Adrenal gland (tissue), 5 donors: ENCODE measurements at regions not wholly inside any gene's neighbourhood (a gene's known extent, or its start where the extent isn't known, plus 50 kb on each side); places are given as distances from the start of the nearest gene placed in this dataset.

Source experiments
- POLR2A ChIP-seq, 2 donors: fragments of 450-650 bp; IDR thresholded peaks; one replicate each; pipeline ENCODE4 v1.6.1; 2017; ENCODE audit warnings: antibody characterized with exemption in 2 of 2, mild to moderate bottlenecking in 2 of 2, moderate library complexity in 1 of 2
- TF ChIP-seq, protein P1 (sequence below), 6 experiments: fragments of 450-650 bp in 4 of 6; fragments of 200-600 bp in 2 of 6; sonication (generic) in 1 of 6; IDR thresholded peaks; 1 replicate in 5 of 6; 2 replicates in 1 of 6; pipeline versions ENCODE4 v1.5.1 to v1.8.0; 2016 to 2021; ENCODE audit warnings: antibody characterized with exemption in 6 of 6, mild to moderate bottlenecking in 2 of 6, moderate library complexity in 1 of 6
- donor health status: DM: no; HTN: no; CAD: no.

DNA sequence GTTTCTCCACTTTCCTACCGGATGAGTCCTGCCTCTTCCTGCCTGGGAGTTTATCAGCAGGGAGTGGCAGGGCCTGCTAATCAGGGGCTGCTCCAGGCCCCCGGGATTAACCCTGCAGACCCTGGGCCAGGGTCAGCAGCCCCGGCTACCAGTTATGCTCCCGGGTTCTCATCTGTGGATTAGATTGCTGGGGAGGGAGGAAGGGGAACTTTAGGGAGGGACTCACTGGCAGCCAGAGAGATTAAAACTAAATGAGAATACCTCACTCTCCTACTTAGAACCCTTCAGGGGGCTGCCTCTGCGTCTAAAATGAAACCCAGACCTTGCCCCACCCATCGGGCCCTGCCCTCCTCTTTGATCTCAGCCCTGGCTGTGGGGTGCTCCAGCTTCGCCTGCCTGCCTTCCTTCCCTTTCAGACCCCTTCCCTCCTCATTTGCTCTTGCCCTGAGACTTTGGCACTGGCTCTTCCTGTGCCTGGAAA lies 130.5 kb upstream of the HAND1 start:
- TF ChIP-seq, protein P1, sequence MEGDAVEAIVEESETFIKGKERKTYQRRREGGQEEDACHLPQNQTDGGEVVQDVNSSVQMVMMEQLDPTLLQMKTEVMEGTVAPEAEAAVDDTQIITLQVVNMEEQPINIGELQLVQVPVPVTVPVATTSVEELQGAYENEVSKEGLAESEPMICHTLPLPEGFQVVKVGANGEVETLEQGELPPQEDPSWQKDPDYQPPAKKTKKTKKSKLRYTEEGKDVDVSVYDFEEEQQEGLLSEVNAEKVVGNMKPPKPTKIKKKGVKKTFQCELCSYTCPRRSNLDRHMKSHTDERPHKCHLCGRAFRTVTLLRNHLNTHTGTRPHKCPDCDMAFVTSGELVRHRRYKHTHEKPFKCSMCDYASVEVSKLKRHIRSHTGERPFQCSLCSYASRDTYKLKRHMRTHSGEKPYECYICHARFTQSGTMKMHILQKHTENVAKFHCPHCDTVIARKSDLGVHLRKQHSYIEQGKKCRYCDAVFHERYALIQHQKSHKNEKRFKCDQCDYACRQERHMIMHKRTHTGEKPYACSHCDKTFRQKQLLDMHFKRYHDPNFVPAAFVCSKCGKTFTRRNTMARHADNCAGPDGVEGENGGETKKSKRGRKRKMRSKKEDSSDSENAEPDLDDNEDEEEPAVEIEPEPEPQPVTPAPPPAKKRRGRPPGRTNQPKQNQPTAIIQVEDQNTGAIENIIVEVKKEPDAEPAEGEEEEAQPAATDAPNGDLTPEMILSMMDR (IDR thresholded peaks at IDR 0.05) = no peak
- no peak for TF ChIP-seq POLR2A (IDR thresholded peaks at IDR 0.05)
